HG03342 (cell line): ENCODE measurements at regions not wholly inside any gene's neighbourhood (a gene's known extent, or its start where the extent isn't known, plus 50 kb on each side); places are given as distances from the start of the nearest gene placed in this dataset.
"Not testable (repeated sequence)": the region's sequence is repeated elsewhere in the genome, so short reads cannot be mapped to it uniquely, and the experiment has no call there.

Experiments used
- ATAC-seq: cut with Tn5 transposase; IDR thresholded peaks from one replicate; pipeline ENCODE4 v1.9.1; 2021; ENCODE audit warnings: mild to moderate bottlenecking, moderate library complexity; ENCODE audit not compliant: unreplicated experiment

GRCh38 chr13:110809871-110810486, 96.5 kb downstream of the ING1 start:
- ATAC-seq, result no peak

DNA sequence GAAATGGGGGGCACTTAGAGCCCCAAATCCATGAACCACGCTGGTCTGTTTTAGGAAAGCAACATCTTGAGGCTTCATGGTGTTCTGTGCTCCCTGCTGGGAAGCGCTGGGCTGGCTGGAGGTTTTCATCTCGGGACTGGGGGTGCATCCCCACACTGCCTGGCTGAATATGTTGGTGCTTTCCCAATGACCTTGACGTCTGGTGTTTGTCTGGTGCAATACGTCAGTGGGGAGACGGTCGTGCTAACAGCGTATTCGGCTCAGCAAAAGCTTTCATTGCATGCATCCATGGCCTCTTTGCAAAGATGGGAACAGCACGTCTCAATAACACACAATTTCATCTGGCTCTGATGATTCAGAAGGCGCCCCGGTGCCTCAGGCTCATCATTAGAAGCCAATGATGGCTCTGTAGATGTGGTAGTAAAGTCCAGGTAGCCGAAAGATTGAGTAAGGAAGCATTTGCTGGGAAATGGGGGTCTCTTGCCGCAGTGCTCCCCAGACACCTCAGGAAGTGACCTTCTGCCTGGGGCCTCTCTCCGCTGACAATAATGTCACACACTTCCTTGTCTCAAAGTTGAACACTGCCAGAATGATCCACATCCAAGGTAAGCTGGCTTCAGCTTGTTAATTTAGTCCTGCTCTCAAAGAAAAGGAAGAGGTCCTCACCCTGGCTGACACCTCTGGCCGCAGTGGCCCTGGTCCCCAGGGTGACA, 97.7 kb downstream of the ING1 start:
- no peak for ATAC-seq

- ATAC-seq, result no peak
Measured at GRCh38 chr13:110811771-110812120, 98.2 kb downstream of the ING1 start.

GRCh38 chr13:110812121-110812868, 98.8 kb downstream of the ING1 start:
- no peak for ATAC-seq

DNA sequence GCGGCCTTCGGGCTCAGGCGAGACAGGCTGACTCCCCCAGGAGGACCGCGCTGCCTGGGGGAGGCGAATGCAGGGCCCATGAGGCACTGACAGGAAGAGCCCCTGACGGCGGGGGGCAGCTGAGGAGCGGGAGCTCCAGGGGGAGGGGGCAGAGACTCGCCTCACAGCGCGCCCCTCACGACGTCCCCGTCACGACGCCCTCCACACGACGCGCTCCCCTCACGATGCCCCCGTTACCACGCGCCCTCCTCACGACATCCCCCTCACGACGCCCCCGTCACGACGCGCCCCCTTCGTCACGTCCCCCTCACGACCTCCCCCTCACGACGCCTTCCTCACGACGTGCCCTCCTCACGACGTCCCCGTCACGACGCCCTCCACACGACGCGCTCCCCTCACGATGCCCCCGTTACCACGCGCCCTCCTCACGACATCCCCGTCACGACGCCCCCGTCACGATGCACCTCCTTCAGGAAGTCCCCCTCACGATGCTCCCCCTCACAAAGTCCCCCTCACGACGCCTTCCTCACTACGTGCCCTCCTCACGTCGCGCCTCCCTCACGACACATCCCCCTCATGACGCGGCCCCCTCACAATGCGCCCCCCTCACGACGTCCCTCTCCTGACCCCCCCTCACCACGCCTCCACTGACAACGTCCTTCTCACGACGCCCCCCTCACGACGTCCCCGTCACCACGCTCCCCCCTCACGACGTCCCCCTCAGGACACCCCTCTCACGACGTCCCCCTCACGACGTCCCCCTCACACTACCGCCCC, 99.6 kb downstream of the ING1 start:
- no peak for ATAC-seq

GRCh38 chr13:110813646-110814624, 100.4 kb downstream of the ING1 start:
- ATAC-seq, result no peak

- ATAC-seq, result no peak
Measured at GRCh38 chr13:110815471-110816204, 99.2 kb downstream of the ANKRD10 start.

- no peak for ATAC-seq
Measured at GRCh38 chr13:110816500-110816899, 98.4 kb downstream of the ANKRD10 start.

- no peak for ATAC-seq
Measured at GRCh38 chr13:110817143-110817542, 97.7 kb downstream of the ANKRD10 start.

DNA sequence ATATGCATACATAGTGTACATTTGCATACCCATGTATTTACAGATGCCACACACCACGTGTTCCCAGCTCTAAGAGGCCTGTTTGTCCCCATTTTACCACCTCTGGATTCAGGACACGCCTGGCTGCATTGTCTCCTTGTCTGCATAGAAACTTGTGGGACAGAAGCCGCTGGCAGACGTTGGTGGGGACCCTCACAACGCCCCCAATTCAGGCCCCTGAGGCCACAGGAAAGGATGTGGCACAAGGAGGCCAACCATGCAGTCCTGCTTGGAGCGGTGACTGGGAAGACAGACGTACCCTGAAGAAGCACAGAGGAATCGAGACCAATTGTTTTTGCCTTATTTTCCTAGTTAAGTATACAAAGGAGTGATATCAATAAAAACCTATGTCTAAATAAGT, 96.1 kb downstream of the ANKRD10 start:
- ATAC-seq, result no peak

GRCh38 chr13:110819203-110820014, 95.5 kb downstream of the ANKRD10 start:
- ATAC-seq, result peak; percentile 94

DNA sequence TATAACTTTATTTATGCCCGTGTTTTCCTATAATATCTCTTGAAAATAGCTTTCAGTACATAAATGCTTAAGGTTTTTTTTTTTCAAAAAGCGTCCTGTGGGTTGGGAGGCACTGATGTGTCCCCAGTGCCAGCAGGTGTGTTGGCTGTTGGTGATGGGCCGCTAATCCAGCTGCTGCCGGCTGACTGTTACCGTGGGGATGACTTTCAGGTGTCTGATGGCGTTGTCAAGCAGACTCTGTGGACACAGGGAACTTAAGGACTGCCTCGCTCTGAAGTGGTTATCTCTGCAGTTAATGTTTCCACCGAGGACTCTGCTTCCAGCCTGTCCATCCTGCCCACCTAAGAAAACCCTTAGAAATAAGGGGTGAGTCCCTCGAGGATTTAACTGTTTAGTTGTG, 94.5 kb downstream of the ANKRD10 start:
- ATAC-seq, result no peak

DNA sequence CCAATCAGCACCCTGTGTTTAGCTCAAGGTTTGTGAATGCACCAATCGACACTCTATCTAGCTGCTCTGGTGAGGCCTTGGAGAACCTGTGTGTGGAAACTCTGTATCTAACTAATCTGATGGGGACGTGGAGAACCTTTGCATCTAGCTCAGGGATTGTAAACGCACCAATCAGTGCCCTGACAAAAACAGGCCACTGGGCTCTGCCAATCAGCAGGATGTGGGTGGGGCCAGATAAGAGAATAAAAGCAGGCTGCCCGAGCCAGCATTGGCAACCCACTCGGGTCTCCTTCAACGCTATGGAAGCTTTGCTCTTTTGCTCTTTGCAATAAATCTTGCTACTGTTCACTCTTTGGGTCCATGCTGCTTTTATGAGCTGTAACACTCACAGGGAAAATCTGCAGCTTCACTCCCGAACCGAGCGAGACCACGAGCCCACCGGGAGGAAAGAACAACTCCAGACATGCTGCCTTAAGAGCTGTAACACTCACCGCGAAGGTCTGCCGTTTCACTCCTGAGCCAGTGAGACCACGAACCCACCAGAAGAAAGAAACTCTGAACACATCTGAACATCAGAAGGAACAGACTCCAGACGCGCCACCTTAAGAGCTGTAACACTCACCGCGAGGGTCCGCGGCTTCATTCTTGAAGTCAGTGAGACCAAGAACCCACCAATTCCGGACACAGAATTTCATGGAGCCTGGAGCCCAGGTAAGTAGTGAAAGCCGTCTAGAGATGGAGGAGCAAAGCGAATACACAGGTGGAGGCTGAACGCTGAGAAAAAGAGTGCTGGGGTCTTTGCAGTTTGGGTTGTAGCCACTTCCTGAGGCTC, 92.8 kb downstream of the ANKRD10 start:
- not testable (repeated sequence) for ATAC-seq

DNA sequence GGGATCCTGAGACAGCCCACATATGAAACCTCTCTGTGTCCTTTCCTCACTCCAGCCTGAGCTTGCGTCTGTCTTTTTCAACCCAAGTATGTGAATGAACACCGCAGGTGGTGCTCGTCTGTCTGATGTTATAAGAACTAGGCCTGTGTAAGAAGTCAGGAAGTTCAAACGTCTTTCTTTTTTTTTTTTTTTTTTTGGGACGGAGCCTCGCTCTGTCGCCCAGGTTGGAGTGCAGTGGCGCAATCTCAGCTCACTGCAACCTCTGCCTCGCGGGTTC, 92.3 kb downstream of the ANKRD10 start:
- no peak for ATAC-seq

GRCh38 chr13:110824702-110825300, 90.1 kb downstream of the ANKRD10 start:
- no peak for ATAC-seq

DNA sequence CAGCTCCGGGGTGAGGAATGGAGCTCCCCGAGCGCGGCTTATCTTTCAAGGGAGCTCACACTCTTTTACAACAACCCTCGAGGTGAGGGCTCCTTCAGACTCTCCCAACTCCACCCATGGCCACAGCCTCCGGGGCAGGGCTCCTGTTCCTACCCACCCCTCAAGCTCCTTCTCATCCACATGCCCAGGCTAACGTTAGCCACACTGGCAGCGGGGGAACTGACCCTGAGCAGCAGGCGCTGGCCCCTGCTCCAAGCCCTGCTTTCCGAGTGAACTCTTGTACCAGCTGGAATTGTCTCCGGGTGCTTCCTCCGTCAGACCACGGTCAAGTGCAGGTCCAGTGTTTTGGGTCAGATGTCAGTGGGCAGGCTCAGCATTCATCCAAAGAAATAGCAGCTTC, 89.4 kb downstream of the ANKRD10 start:
- no peak for ATAC-seq

- ATAC-seq, result no peak
Measured at GRCh38 chr13:110826101-110826500, 88.8 kb downstream of the ANKRD10 start.
